Left renal pelvis (tissue), 4 donors: ENCODE measurements at regions not wholly inside any gene's neighbourhood (a gene's known extent, or its start where the extent isn't known, plus 50 kb on each side); places are given as distances from the start of the nearest gene placed in this dataset.

Source experiments
- DNase-seq, 4 donors: peaks; one replicate each; pipeline ENCODE4 v3.0.0-alpha.2; 2013; ENCODE audit warnings: low read depth in 4 of 4, low spot score in 3 of 4

DNA sequence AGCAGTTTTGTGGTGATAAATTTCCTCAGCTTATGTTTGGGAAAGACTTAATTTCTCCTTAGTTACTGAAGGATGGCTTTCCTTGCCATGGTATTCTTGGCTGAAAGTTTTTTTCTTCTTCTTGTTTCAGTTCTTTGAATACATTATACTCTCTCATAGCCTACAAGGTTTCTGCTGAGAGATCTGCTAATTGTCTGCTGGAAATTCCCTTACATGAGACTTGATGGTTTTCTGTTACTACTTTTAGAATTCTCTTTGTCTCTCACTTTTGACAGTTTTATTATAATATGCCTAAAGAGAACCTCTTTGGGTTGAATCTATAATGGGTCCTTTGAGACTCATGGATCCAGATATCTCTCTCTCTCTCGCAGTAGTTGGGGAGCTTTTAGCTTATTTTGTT, 693.6 kb downstream of the PRELID2 start:
- DNase-seq: no peak

DNA sequence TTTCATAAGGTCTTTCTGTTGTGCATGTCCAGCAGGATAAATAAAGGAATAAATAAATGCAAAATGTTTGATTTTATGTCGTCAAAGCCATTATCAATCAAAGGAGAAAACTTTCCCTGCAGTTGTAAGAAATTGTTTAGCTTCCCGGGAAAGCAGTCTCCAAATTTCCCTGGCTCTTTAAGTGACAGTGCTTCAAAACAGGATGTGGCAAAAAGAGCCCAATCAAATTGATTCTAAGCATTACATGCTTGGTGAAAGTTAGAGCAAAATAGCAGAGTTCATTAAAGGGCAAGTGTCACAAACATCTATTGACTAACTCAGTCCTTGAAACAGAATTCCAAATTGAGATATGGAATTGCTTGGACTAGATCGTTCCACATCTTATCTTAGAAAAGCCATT, 704.1 kb downstream of the PRELID2 start:
- no peak for DNase-seq

DNA sequence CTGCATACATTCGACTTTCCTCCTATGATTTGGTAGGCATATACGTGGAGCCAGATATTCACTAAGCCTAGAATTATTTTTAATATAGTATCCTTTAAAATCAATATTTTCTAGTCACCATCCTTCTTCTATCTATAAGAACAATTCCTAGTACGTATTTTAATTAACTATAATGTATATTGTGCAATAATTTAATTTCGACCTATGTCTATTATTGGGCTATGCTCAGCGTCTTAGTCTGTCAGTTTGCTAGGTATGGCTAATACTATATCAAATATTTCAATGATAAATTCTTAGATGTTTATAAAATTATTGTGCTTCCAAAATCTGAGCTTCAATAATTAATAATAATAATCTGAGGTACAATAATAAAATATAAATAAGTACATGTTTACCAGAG, 705.3 kb downstream of the PRELID2 start:
- no peak for DNase-seq

DNA sequence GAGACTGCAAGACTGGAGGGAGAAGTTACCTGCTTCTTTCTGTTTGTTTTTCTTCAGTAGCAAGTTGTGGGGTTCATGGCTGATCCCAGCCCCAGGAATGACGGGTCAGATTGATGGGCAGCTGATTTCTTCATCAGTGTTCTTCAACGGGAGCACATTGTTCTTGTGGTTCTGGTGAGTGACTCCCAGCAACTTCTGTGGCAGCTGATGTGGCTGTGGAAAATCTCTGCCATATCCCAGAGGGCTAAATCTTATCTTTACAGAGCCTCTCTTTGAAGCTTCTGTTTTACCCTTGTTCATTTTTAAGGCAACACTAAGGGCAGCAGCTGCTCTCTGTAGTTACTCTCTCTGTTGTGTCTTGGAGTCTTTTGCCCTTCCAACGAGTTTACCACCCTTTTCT, 710.3 kb downstream of the PRELID2 start:
- DNase-seq: no peak

DNA sequence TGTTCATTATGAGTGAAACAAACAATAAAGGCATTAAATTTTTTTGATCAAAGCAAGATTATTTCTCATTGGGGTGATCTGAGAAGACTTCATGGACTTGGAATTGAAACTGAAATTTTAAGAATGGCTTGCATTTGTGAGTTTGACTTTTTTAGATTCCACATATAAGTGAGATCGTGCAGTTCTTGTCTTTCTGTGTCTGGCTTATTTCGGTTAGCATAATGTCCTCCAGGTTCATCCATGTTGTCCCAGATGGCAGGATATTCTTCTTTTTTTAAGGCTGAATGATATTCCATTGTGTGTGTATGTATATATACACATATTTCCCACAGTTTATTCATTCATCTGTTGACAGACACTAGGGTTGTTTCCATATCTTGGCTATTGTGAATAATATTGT, 716.5 kb downstream of the PRELID2 start:
- no peak for DNase-seq

DNA sequence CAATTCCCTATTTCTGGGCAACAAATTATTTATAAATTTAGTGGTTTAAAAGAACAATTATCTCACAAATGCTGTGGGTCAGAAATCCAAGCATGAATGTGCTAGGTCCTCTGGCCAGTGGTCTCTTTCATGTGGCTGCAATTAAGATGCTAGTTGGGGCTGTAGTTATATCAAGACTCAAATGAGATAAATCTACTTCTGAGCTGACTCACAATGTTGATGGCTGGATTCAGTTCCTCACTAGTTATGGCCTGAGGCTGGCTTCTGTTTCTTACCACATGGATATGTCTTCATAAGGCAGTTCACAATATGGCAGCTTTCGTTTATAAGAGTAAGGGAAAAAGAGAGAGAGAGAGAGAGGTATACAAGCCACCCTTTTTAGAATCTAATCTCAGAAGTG, 717.0 kb downstream of the PRELID2 start:
- no peak for DNase-seq

DNA sequence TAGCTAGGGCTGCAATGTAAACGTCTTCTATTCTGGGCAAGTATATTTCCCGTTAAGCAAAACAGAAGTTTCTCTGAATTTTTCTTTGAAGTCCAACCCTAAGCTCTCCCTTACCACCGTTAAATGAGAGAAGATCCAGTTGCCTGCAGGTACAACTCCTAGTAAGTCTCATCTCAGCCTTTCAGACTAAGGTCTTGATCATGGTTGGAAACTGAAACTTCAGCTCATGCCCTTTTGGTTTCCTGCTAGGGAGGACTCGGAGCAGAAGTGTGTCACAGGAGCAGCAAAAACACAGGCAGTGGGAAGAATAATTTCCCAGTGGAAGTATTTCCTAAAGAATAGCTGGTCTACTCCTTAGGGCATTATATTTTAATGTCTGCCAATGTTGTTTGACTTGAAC, 717.9 kb downstream of the PRELID2 start:
- no peak for DNase-seq

DNA sequence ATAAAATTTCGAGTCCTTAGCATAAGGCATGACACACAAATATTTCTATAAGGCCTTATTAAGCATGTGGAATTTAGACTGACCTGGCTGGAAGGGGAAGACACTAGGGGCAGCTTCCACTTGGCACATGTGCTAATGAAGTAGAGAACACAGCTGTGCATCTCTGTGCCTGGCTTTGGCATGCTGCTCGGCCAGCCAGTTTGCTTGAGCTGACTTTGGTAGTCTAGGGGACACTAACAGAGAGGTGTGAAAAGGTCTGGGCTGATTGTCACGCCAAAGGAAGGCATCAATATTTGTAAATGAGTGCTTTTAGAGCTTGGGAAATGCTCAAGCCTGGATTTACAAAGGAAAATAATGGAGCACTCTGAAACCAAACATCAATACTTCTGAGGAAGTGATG, 723.7 kb downstream of the PRELID2 start:
- no peak for DNase-seq

DNA sequence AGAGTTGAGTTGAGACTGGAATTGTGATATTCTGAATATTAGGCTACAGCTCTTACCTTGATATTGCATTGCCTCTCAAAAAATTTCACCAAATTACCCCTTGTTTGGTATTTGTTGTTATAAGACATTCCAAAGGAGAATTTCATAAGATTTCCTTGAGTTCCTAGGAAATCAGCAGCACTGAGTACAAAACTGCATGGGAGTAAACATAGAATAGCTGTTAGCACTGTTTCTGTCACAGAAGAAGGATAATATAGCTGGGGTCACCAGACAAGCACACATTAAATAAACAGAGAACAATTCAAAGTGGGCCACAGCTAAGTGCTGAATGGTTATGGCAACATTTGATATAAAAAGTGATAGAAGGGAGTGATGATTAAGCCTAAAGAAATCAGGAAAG, 724.3 kb downstream of the PRELID2 start:
- no peak for DNase-seq

DNA sequence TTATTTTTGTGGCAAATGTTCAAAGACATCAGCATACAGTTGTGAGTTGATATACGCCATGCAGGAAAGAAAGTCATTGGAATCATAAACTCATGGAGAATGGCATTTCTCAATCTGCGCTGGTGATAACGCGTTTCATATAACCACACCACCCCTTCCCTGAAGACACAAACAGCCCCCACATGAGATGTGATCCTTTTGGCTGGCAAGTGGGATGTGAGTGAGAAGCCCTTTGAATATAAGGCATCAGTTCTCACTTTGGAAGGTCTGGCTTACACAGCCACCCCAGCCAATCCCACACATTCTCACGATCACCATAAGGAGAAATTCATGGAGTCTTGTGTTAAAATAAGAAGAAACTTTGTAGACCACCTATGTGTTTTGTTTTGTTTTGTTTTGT, 725.0 kb downstream of the PRELID2 start:
- DNase-seq: no peak

DNA sequence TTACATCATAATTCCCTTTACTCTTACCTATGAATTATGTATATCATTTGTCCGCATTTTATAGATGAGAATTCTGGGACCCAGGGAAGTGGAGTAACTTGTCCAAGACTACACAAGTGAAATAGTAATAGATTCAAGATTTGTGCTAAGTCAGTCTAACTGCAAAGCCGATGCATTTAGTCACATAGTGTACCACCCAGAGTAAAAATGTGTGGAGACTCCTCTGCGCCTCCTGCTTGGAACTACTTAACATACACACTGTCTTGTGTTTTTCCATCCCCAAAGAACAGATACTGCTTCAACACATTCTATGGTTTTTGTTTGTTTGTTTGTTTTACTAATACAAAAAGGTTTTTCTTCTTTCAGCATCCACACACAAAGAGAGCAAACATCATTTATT, 729.8 kb downstream of the PRELID2 start:
- no peak for DNase-seq

DNA sequence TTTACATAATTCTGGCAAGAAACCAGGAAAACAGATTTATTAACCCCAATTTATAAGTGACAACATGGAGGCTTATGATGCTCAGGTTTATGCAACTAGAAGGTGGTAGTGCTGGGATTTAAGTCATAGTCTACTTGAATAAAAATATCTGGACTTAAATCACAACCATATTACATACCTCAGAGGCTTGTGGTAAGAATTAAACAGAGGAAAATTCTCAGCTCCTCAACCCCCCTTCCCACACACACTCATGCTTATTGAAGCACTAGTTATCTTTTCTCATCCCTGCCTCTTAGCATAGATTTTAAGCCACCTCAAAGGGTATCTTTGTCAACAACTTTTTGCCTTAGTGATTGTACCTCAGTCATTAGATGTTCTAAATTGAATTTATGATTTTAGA, 731.0 kb downstream of the PRELID2 start:
- DNase-seq: no peak

DNA sequence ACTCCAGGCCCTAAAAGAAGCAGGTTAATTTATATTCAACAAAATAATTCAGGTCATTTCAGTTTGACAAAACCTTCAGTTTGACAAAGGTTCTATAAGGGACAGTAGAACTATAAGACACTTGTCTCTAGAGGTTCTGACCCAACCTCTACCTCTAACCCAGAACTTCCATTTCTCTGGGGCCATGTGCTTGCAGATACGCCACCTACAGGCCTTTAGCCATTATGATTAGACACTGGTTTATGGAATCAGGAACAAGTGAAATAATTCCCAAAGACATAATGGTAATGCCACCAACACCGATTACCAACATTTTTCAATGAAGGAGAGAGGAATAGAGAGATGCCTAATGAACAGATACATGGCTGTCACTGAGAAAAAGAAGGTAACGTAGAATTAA, 733.9 kb downstream of the PRELID2 start:
- no peak for DNase-seq

DNA sequence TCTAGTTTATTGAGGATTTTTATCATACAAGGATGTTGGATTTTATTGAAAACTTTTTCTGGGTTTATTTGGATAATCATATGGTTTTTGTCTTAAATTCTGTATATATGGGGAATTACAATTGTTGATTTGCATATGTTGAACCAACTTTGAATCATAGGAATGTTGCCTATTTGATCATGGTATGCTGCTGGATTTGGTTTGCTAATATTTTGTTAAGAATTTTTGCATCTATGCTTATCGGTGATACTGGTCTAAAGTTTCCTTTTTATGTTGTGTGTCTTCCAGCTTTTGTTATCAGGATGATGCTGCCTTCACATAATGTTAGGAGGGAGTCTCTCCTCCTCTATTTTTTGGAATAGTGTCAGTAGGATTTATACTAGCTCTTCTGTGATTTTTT, 745.0 kb downstream of the PRELID2 start:
- DNase-seq: no peak

DNA sequence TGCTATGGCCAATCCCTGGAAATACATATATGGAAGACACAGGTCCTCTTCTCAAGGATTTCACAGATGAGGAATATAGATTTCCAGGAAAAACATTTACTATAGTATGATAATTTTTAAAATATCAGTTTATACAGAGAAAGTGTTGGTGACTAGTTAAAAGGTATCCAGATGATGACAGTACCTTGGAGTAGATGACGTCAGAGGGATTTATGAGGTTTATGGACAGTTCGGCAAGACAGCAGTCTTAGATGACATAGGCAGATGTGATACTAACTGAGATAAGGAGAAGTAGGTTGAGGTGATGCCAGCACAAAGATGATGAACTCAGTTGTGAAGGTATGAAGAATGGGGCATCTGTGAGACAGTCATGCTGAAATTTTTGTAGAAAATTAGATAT, 750.3 kb downstream of the PRELID2 start:
- no peak for DNase-seq

DNA sequence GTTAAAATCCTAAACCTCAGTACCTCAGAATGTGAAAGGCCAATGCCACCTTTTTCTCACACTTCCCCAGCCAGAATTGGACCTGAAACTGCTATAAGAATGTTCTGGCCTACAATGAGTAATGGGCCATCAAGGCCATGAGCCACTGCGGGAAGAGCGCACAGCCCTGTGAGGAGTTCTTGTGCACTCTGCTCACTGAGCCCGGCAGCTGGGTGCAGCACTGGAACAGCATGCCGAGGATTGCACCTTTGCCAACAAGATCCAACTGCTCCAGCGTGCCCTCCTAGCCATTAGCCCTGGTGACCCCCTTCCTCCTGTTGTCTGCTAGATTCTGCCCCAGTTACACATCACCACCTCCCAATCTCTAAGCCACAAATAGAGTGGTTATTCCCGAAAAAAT, 758.1 kb downstream of the PRELID2 start:
- no peak for DNase-seq

DNA sequence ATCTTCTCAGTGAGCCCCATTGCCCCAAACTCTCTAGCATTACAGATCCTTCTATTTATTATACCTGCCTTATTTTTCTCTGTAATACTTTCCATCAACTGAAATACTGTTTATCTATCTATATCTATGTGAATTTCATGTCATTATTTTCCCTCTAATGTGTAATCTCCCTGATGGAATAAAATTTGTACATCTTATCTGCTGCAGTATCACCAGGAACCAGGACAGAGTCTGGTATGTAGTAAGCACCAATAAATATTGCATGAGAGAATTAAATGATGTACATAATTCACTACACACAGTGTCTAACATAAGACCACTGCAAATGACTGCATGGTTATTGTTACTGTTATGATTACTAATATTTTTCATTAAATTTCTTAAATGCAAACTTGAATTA, 759.1 kb downstream of the PRELID2 start:
- DNase-seq: no peak

DNA sequence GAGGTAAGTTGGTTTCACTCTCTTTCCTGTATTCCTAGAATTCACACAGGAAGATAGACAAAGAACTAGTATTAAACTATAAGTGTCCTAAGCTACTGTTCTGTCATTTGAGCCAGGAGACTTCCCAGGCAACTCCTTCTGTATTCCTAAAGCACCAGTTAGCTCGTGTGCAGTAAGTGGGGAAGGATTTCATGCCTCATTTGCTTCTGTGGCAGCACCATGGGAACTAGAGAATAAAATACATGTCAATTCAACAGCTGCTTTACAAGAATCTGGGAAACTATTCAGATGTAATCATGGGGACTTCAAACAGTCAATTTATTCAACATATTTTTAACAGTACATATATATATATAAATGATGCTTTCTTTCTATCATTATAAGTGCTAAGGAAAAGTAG, 762.3 kb downstream of the PRELID2 start:
- peak in 3 of 4 donors; percentile 26 to 65 (median 51) for DNase-seq

DNA sequence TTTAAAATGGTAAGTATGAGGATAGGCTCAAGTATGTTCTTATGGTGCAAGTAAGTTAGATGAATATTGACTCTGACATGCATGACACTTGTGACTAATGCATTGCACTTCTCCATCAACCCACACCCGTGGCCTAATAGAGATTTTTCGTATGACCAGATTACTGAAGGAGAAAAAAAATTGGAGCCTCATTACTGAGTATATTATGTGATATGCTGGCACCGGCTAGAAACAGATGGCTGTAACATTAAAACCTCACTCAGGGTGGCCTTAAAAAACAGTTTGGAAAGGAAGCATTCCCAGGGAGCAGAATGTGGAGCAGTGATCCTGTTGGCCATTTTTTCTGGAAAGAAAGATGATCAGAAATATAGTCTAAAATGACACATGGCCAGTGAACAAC, 766.4 kb downstream of the PRELID2 start:
- no peak for DNase-seq

DNA sequence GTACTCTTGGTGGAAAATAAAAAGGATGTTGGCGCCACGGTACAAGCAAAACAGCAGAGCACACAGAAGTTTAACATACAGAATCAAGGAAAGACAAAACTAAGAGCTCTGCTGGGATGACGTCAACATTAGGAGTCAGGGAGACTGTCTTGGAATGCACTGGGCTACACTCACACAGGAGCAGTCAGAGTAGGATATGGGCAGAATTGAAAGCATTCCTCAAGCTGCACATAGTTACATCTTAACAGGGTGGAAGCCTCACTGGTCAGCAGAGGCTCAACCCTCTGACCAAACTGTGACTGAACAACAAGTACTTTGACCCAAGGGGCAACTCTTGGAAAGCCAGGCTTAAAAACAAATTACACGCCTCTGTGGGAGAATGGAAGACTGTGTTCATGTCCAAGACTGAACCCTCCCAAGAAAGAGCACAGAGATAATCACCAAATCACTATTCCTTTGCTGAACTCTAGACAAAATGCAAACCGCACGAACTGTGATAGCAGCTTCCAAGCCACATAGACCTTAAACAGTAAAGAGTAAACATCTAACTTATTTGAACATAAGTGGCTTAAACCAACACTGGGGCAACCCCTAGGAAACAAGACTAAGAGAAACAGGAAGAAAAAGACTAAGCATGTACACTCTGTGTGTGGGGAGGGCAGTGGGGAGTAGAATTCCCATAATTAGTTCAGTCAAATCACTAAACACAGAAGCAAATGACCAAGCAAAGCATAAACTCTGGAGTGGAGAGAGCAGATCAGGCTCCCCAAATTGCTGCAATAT, 772.7 kb downstream of the PRELID2 start:
- no peak for DNase-seq

DNA sequence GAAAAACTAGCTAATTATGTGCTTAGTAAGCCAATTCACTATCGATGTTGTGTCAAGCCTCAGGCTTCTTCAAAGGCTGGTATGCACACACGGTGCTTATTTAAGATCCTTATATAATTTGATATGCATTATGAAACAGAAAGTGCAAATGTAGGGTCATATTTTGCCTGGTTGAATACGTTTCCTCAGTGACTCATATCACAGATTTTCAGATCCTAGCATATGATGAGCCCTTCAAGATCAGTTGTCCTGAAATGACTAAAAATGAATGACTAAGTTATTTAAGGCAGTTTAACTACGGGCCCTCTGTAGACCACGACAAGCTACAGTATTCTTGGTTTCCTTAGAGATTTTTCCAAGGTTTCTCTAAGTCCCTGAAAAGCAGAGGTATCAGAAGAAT, 778.3 kb downstream of the PRELID2 start:
- DNase-seq: no peak

DNA sequence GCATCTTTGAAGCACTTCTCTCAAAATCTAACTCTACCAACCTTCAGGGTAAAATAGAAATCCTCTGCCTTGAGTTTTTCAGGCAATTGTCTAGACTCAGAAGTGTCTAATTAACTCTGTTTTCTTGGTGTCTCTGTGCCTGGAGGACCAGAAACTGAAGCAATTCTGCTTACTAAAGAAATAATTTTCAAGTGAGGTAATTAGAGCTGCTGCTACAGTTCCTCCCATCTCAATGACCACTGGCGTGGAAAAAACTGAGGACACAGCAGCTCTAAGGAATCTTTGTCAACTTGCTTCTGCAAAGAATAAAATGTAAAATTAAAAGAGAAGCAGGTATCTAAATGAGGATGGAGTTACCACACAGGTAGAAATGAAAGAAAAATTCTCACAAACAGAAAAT, 785.0 kb downstream of the PRELID2 start:
- DNase-seq: no peak

DNA sequence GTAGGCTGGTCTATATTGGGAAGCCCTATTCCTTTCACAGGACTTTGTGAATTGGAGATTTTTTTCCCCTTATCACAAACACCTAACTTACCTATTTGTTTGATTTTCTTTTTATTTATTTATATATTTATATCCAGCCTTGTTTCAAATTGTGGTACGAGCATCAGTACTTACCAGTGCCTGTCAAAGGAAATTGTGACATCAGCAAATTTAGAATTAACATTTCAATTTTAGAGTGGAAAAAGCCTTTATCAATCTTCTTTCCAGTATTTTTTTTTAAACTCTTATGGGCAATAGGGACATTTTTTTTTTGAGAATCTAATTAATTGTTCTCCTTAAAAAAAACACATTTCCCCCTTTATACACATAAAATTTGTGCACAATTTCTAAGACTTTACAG, 790.2 kb downstream of the PRELID2 start:
- no peak for DNase-seq
